ENCODE measurements at regions not wholly inside any gene's neighbourhood (a gene's known extent, or its start where the extent isn't known, plus 50 kb on each side); places are given as distances from the start of the nearest gene placed in this dataset. TPM values are rescaled to one million over a fixed set of nuclear protein-coding genes. Genes with fewer than 3 reads are reported as not detected.

- Histone ChIP-seq H3K27ac (no peak overlapping the region), H3K36me3 (no peaks in the 10 kb centered on the region), H3K4me3 (no peak overlapping the region), H3K4me1 (no peaks in the 10 kb centered on the region), H3K27me3 (no peaks in the 10 kb centered on the region), H3K9me3 (no peaks in the 10 kb centered on the region)
- intact Hi-C loops (cut with DNase I; ENCODE audit: low total_unique reads) = no loop called here
- no peak for TF ChIP-seq CTCF (IDR thresholded peaks at IDR 0.05)
- TF ChIP-seq POLR2A (IDR thresholded peaks at IDR 0.05) = no peak
- peak; percentile 28 to 32 for DNase-seq
Measured at GRCh38 chr11:130816546-130817329, 99.5 kb downstream of the SNX19 start.

DNA sequence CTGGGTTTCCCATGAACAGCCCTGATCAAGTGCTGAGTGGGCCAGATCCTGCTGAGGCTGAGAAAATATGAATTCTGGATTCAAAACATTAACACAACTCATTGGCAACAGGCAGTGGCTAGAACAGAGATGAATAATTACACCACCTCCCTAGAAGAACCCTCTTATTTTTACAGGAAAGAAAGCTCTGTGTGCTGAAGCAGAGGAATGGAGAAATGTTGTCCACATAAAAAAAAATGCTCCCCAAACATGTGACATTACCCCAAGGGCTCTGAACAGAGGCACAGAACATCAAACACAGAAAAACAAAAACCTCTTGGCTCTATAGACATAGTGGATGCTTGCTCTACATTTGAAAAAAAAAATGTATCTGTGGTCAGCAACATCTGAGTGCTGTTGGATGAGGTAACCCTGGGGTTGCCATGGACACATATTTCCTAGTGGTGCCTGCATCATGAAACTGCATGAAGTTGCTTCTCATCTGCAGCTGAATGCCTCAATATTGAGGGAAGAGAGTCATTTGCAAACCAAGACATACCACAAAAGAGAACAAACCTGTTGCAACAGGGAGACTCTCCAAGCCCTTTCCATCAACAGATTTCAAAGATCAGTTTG lies 98.8 kb downstream of the SNX19 start:
- intact Hi-C loops (cut with DNase I; ENCODE audit: low total_unique reads) = no loop called here
- Histone ChIP-seq H3K4me1 (no peaks in the 10 kb centered on the region), H3K27ac (no peak overlapping the region), H3K36me3 (no peaks in the 10 kb centered on the region), H3K4me3 (no peak overlapping the region), H3K9me3 (no peaks in the 10 kb centered on the region), H3K27me3 (no peaks in the 10 kb centered on the region)
- TF ChIP-seq POLR2A (IDR thresholded peaks at IDR 0.05) (no peak), CTCF (IDR thresholded peaks at IDR 0.05) (no peak)
- no peak for DNase-seq

- no peak for DNase-seq
- H3K27me3 ChIP-seq = no peaks in the 10 kb centered on the region
- H3K9me3 ChIP-seq = no peaks in the 10 kb centered on the region
- H3K4me1 ChIP-seq = no peaks in the 10 kb centered on the region
- intact Hi-C loops (cut with DNase I; ENCODE audit: low total_unique reads) = no loop called here
- H3K36me3 ChIP-seq = no peaks in the 10 kb centered on the region
- H3K27ac ChIP-seq = no peak overlapping the region
- no peak overlapping the region for H3K4me3 ChIP-seq
- TF ChIP-seq CTCF (IDR thresholded peaks at IDR 0.05) = no peak
- TF ChIP-seq POLR2A (IDR thresholded peaks at IDR 0.05) = no peak
Measured at GRCh38 chr11:130819625-130820024, 96.7 kb downstream of the SNX19 start.

Small RNAs in the stretch of these regions (microRNA-seq; reads per million reads assigned to microRNA genes)
- not detected for gene MIR8052 (ENCODE audit: borderline microRNAs expressed, borderline replicate concordance)

Small RNAs in the stretch of these regions (small RNA-seq; reads per million reads assigned to genes)
- gene AP004371.1 = not detected
- not detected for gene MIR8052

Data from uterus (tissue), 3 donors.